NT2/D1 (cell line): ENCODE measurements at regions not wholly inside any gene's neighbourhood (a gene's known extent, or its start where the extent isn't known, plus 50 kb on each side); places are given as distances from the start of the nearest gene placed in this dataset.

ENCODE experiments used
- DNase-seq: peaks from one replicate; pipeline ENCODE4 v3.0.0-alpha.2; 2011; ENCODE audit warnings: low read depth, low spot score
- H3K27me3 ChIP-seq: 2 replicates; pipeline ENCODE4 v1.6.0; 2011; ENCODE audit warnings: mild to moderate bottlenecking; ENCODE audit not compliant: insufficient read length, insufficient read depth
- H3K36me3 ChIP-seq: 2 replicates; pipeline ENCODE4 v1.6.1; 2011; ENCODE audit warnings: mild to moderate bottlenecking, low read length, mixed read lengths; ENCODE audit not compliant: insufficient read depth, insufficient read length
- H3K4me1 ChIP-seq: 2 replicates; pipeline ENCODE4 v1.5.1; 2011; ENCODE audit not compliant: insufficient read depth, insufficient read length
- H3K4me3 ChIP-seq: 2 replicates; pipeline ENCODE4 v1.5.1; 2011; ENCODE audit warnings: low read depth; ENCODE audit not compliant: insufficient read length
- H3K9ac ChIP-seq: 2 replicates; pipeline ENCODE4 v1.6.0; 2011; ENCODE audit warnings: low read depth; ENCODE audit not compliant: insufficient read length
- H3K9me3 ChIP-seq: 2 replicates; pipeline ENCODE4 v1.5.1; 2011; ENCODE audit warnings: mild to moderate bottlenecking, low read length; ENCODE audit not compliant: insufficient read depth
- SUZ12 ChIP-seq: IDR thresholded peaks from 2 replicates; pipeline ENCODE4 v1.6.1; 2011; ENCODE audit not compliant: insufficient read length, insufficient read depth; ENCODE audit errors: extremely low read depth
- YY1 ChIP-seq: IDR thresholded peaks from 2 replicates; pipeline ENCODE4 v1.6.1; 2011; ENCODE audit not compliant: insufficient read length, insufficient read depth
- ZNF274 ChIP-seq: IDR thresholded peaks from 2 replicates; pipeline ENCODE4 v1.6.1; 2011; ENCODE audit warnings: mild to moderate bottlenecking, low read depth, low read length

GRCh38 chr3:78123058-78123457, 1083.2 kb downstream of the ROBO2 start:
- Histone ChIP-seq H3K36me3 (no peaks in the 10 kb centered on the region), H3K27me3 (no peaks in the 10 kb centered on the region), H3K4me1 (no peaks in the 10 kb centered on the region), H3K9me3 (no peaks in the 10 kb centered on the region), H3K4me3 (no peak overlapping the region), H3K9ac (no peak overlapping the region)
- no peak for TF ChIP-seq YY1
- TF ChIP-seq SUZ12, result no peak
- TF ChIP-seq ZNF274, result no peak
- DNase-seq, result no peak

DNA sequence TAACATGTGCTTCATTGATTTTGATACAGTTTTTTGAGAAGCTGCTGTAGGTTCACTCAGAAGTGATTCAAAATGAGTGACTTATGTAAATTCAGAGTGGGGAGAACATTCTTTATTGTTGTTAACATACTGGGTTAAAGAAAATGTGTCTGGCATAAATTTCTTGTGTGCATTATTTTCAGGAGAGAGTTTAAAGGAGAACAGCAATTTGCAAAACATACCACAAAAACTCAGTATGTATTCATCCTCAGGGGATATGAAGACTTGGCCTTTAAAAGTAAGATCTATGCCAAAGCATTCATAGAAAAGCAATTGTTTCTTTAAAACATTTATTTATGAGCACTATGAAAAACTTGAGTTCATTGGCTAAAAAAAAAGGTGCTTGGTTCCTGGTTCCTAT, 1089.8 kb downstream of the ROBO2 start:
- no peak for DNase-seq
- Histone ChIP-seq H3K9me3 (no peaks in the 10 kb centered on the region), H3K4me3 (no peak overlapping the region), H3K9ac (no peak overlapping the region), H3K4me1 (no peaks in the 10 kb centered on the region), H3K27me3 (no peaks in the 10 kb centered on the region), H3K36me3 (no peaks in the 10 kb centered on the region)
- TF ChIP-seq YY1 (no peak), ZNF274 (no peak), SUZ12 (no peak)

DNA sequence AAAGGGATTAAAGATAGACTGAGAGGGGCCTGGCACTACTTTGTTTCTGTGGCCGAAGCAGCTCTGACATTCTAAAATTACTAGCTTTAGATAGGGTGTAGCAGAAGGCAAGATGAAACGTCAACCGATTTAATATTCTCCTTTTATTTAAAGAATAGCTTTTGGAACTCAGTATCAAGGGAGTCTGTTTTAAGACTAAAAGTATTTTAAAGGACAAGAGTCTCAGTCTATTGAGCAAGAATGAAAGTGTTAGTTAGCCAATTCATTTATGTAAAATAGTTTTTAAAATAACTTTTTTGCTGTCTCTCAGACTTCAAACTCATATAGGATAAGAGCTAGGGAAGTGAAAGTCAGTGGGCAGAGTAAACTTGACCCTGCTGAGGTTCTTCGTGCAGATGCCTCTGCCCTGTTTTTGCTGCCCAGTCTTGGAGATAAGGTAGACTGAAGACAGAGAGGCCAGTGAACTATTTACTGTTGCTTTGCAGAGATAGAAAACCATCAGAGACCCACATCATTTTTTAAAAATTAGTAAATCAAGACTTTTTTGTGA, 1090.9 kb downstream of the ROBO2 start:
- Histone ChIP-seq H3K9me3 (no peaks in the 10 kb centered on the region), H3K4me1 (no peaks in the 10 kb centered on the region), H3K9ac (no peak overlapping the region), H3K36me3 (no peaks in the 10 kb centered on the region), H3K27me3 (no peaks in the 10 kb centered on the region), H3K4me3 (no peak overlapping the region)
- DNase-seq, result no peak
- TF ChIP-seq ZNF274 (no peak), SUZ12 (no peak), YY1 (no peak)

- TF ChIP-seq SUZ12 (no peak), YY1 (no peak), ZNF274 (no peak)
- no peak overlapping the region for H3K9ac ChIP-seq
These were observed 1094.6 kb downstream of the ROBO2 start for GRCh38 chr3:78134496-78134895.

GRCh38 chr3:78139166-78139565, 1099.3 kb downstream of the ROBO2 start:
- H3K4me3 ChIP-seq, result no peak overlapping the region
- H3K27me3 ChIP-seq, result no peaks in the 10 kb centered on the region
- no peaks in the 10 kb centered on the region for H3K9me3 ChIP-seq
- TF ChIP-seq SUZ12 (no peak), YY1 (no peak), ZNF274 (no peak)
- H3K36me3 ChIP-seq, result no peaks in the 10 kb centered on the region
- H3K9ac ChIP-seq, result no peak overlapping the region
- DNase-seq, result no peak
- H3K4me1 ChIP-seq, result no peaks in the 10 kb centered on the region

More at GRCh38 chr3:78134496-78134895, 1094.6 kb downstream of the ROBO2 start:
- H3K36me3 ChIP-seq, result no peaks in the 10 kb centered on the region
- H3K4me3 ChIP-seq, result no peak overlapping the region
- H3K9me3 ChIP-seq, result no peaks in the 10 kb centered on the region
- no peak for DNase-seq
- H3K27me3 ChIP-seq, result no peaks in the 10 kb centered on the region
- no peaks in the 10 kb centered on the region for H3K4me1 ChIP-seq

DNA sequence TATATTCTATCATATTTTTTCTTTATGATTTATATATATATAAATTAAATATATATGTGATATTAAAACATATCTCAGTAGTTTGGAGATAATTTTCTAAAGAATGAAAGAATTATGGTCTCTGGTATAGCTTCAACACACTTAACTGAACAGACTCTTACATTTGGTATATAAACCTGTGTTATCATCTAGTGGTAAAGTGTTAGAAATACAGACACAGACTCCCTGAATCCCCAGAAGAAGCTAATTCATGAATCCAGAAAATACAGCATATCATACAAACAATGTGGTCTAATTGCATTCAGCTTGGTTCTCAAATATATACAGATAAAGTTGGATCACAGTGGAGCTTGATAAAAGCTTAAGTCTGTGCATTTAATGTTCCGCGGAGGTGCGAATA, 1100.4 kb downstream of the ROBO2 start:
- H3K4me1 ChIP-seq, result no peaks in the 10 kb centered on the region
- no peaks in the 10 kb centered on the region for H3K27me3 ChIP-seq
- H3K4me3 ChIP-seq, result no peak overlapping the region
- H3K36me3 ChIP-seq, result no peaks in the 10 kb centered on the region
- H3K9me3 ChIP-seq, result no peaks in the 10 kb centered on the region
- no peak for DNase-seq
- no peak for TF ChIP-seq YY1
- no peak for TF ChIP-seq ZNF274
- no peak for TF ChIP-seq SUZ12
- H3K9ac ChIP-seq, result no peak overlapping the region

DNA sequence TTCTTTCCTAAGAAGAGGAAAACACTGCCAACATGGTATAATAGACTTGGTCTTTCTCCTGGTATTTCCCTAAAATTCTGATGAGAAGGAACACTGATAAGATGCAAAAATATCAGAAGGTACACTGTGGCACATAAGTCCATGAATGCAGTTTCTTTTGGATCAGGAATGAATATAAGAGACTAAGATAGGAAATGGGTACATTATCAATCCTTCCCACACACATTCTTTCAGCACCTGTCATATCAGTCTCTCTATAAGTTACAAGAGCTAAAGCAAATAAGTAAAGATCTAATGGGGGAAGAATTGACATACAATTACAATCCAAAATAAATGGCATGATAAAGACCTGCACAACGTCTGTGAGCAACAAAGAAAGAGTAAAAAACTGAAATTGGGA, 1101.0 kb downstream of the ROBO2 start:
- H3K4me1 ChIP-seq, result no peaks in the 10 kb centered on the region
- no peak for DNase-seq
- H3K27me3 ChIP-seq, result no peaks in the 10 kb centered on the region
- no peaks in the 10 kb centered on the region for H3K9me3 ChIP-seq
- no peak overlapping the region for H3K9ac ChIP-seq
- no peak overlapping the region for H3K4me3 ChIP-seq
- no peak for TF ChIP-seq ZNF274
- TF ChIP-seq SUZ12, result no peak
- TF ChIP-seq YY1, result no peak
- H3K36me3 ChIP-seq, result no peaks in the 10 kb centered on the region
